DMS 273 (cell line): ENCODE measurements at regions not wholly inside any gene's neighbourhood (a gene's known extent, or its start where the extent isn't known, plus 50 kb on each side); places are given as distances from the start of the nearest gene placed in this dataset.

Source experiments
- DNase-seq: peaks from one replicate; lab custom pipeline; 2025; ENCODE audit not compliant: unreplicated experiment; lab: John Stamatoyannopoulos, UW

GRCh38 chr13:91058919-91059318, 288.6 kb upstream of the MIR17HG start:
- DNase-seq: no peak

- no peak for DNase-seq
Measured at GRCh38 chr13:91066745-91067144, 280.7 kb upstream of the MIR17HG start.

- no peak for DNase-seq
Measured at GRCh38 chr13:91072486-91072885, 275.0 kb upstream of the MIR17HG start.

- no peak for DNase-seq
Measured at GRCh38 chr13:91074091-91074490, 273.4 kb upstream of the MIR17HG start.

GRCh38 chr13:91076830-91077229, 270.7 kb upstream of the MIR17HG start:
- no peak for DNase-seq

GRCh38 chr13:91078093-91078679, 269.3 kb upstream of the MIR17HG start:
- peak; percentile 22 for DNase-seq

GRCh38 chr13:91079176-91079575, 268.3 kb upstream of the MIR17HG start:
- no peak for DNase-seq

GRCh38 chr13:91085127-91085526, 262.4 kb upstream of the MIR17HG start:
- DNase-seq: no peak

- no peak for DNase-seq
Measured at GRCh38 chr13:91086936-91087716, 260.4 kb upstream of the MIR17HG start.

GRCh38 chr13:91097269-91097668, 250.2 kb upstream of the MIR17HG start:
- no peak for DNase-seq

- no peak for DNase-seq
Measured at GRCh38 chr13:91099877-91100276, 247.6 kb upstream of the MIR17HG start.

- no peak for DNase-seq
Measured at GRCh38 chr13:91100944-91101343, 246.5 kb upstream of the MIR17HG start.

GRCh38 chr13:91101381-91101780, 246.1 kb upstream of the MIR17HG start:
- DNase-seq: no peak

- no peak for DNase-seq
Measured at GRCh38 chr13:91105270-91105669, 242.2 kb upstream of the MIR17HG start.

GRCh38 chr13:91106565-91106964, 240.9 kb upstream of the MIR17HG start:
- DNase-seq: no peak

GRCh38 chr13:91108315-91108714, 239.2 kb upstream of the MIR17HG start:
- no peak for DNase-seq

GRCh38 chr13:91111476-91112200, 235.8 kb upstream of the MIR17HG start:
- DNase-seq: no peak

- no peak for DNase-seq
Measured at GRCh38 chr13:91112201-91112923, 235.1 kb upstream of the MIR17HG start.

- no peak for DNase-seq
Measured at GRCh38 chr13:91112924-91113277, 234.6 kb upstream of the MIR17HG start.

GRCh38 chr13:91115776-91116175, 231.7 kb upstream of the MIR17HG start:
- DNase-seq: no peak

GRCh38 chr13:91117351-91117750, 230.1 kb upstream of the MIR17HG start:
- no peak for DNase-seq

- no peak for DNase-seq
Measured at GRCh38 chr13:91119643-91120042, 227.8 kb upstream of the MIR17HG start.
